ENCODE measurements at regions not wholly inside any gene's neighbourhood (a gene's known extent, or its start where the extent isn't known, plus 50 kb on each side); places are given as distances from the start of the nearest gene placed in this dataset.

DNA sequence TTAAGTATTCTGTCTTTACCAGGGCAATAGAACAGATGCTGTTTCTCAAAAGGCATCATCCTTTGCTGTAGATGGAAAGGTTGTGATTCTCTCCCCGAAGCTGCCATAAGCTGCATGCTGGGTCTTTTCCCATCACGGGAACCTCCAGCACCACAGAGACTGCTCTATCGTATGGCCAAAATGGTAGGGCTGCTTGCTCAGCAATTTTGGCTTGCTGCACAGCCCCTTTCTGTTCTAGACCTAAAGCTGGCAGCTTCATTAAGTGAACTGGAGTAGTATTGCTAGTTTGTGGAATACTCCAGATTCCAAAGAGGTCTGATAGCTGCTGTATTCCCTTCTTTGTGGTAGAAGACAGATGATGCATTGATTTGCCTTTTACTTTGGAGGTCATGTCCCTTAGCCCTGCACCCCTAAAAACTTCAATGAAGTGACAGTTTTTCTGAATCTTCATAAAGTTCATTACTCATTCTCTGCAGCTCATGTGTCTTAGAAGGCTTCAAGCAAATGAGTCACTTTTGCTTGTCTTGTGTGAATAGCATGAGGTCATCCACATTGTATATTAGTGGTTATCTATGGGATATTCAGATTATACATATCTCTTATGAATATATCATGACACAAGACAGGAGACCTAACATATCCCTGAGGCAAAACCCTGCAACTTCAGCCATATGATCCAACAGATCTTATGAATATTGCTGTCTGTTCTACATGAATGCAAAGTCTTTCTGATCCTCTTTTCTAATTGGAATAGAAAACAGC, 245.3 kb downstream of the FAM76B start:
- no peak for TF ChIP-seq EZH2 (IDR thresholded peaks at IDR 0.05; ENCODE audit: borderline replicate concordance)
- TF ChIP-seq, protein P1, sequence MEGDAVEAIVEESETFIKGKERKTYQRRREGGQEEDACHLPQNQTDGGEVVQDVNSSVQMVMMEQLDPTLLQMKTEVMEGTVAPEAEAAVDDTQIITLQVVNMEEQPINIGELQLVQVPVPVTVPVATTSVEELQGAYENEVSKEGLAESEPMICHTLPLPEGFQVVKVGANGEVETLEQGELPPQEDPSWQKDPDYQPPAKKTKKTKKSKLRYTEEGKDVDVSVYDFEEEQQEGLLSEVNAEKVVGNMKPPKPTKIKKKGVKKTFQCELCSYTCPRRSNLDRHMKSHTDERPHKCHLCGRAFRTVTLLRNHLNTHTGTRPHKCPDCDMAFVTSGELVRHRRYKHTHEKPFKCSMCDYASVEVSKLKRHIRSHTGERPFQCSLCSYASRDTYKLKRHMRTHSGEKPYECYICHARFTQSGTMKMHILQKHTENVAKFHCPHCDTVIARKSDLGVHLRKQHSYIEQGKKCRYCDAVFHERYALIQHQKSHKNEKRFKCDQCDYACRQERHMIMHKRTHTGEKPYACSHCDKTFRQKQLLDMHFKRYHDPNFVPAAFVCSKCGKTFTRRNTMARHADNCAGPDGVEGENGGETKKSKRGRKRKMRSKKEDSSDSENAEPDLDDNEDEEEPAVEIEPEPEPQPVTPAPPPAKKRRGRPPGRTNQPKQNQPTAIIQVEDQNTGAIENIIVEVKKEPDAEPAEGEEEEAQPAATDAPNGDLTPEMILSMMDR (IDR thresholded peaks at IDR 0.05; ENCODE audit: poor library complexity): no peak
- TF ChIP-seq EZH2phosphoT487 (IDR thresholded peaks at IDR 0.05; ENCODE audit: low read depth, severe bottlenecking, unreplicated experiment): no peak
